HUDEP-2 (cell line): ENCODE measurements at regions not wholly inside any gene's neighbourhood (a gene's known extent, or its start where the extent isn't known, plus 50 kb on each side); places are given as distances from the start of the nearest gene placed in this dataset.
"Not testable (repeated sequence)": the region's sequence is repeated elsewhere in the genome, so short reads cannot be mapped to it uniquely, and the experiment has no call there.

ENCODE experiments used
- DNase-seq, 76 experiments: peaks; one replicate each; lab custom pipeline; 2025; ENCODE audit not compliant: unreplicated experiment in 76 of 76; lab: John Stamatoyannopoulos, UW

DNA sequence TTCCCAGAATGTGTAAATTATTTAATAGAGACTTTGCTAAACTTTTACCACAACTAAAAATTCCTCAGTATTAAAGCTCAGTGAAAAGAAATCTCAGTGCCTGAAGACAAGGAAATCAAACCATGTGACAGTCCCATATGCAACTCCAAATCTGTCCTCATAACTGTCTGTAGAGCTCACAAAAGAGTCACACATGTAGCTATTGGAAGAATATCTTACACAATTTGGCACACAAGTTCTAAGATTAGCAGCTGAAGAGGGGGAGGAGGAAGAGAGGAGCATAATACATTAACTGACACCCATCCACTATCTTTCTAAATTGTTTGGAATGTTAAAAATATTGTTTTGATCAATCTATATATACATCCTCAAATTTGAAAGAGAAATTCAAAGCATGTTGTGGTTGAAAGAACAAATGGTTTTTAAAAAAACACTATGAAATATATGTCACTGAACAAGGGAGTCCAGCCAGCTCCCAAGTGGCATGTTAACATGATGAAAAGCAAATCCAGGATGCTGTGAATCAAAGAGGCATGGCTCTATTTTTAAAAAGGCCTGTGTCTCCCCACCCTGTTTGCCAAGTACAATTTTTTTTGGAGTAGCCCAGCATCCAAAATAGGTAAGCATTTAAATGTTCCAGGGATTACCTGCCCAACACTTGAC lies 126.3 kb upstream of the NANOGP8 start:
- no peak for DNase-seq

DNA sequence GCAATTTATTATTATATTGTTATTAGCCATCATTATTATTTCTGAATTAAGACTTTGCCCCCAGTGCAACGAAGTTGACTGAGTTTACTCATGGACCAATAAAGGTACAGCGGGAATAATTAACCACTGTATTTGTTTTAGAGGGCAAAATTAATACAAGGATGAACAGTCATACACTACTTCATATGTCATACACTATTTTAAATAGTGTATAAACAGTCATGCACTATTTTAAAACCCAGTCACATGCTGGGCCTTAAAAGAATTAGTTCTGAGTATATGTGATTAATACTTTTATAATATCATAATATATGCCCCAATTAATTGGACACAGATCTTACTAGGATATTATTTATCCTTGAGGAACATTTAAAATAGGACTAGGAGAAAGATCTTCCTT lies 125.3 kb upstream of the NANOGP8 start:
- DNase-seq: no peak

DNA sequence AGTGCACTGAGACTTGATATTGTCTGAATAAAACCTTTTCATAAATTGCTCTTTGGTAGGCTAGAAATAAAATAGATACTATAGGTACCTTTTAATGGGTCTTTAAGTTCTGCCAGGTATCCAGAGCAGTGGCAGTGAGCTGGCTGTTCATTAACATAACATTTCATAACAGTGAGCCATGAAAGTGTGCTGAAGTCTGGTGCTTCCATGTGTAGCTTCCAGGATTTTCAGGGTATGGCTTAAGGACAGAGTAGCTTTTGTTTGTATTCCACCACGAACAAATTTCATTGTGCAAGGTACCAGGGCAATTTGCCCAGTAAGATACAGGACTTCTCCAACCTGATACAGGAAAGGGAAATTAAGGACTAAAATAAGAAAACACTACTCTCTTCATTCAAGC lies 124.7 kb upstream of the NANOGP8 start:
- no peak for DNase-seq

DNA sequence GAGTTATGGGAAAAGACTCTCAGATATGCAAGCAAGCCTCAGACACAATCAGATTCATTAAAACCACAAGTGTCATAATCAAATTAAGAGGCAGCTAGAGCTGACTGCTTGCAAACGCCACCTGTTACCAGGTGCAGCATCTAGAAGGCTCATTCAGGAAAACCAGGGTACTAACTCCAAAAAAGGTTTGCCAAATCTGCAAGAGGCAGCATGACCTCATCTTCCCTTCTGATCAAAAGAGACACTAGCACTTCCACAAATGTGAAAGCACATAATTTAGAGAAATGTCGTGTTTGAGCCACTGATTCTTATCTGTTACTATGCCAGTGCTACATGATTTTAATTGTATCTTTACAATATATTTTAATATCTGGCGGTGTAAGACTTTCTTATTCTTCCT lies 123.3 kb upstream of the NANOGP8 start:
- DNase-seq: no peak

DNA sequence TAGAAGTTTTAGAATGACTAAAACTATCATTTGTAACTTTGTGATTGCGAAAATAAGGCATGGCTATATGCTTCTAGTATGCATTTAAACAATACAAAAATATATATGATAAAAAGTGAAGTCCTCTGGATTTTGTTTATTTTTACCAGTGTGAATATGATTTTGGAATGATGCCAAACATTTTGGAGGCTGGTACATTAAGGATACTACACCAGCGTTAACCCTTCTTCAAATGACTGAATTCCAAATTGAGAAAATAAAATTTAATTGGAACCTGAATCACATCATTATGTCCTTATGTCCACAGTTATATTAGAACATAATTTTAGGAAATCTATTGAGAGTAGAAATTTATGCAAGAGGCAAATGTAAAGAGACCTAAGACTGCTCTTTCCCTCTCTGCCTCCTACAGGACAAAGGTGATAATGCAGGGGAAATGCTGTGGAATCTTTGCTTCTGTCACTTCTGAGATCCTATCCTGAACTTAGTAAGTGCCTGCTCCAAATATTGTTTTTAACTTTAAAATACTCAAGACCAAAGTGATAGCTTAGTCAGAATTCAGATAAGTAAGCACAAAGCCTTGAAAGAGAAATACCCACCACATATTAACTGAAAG lies 121.1 kb upstream of the NANOGP8 start:
- peak in 28 of 76 experiments; percentile 1 to 48 (median 26) for DNase-seq

DNA sequence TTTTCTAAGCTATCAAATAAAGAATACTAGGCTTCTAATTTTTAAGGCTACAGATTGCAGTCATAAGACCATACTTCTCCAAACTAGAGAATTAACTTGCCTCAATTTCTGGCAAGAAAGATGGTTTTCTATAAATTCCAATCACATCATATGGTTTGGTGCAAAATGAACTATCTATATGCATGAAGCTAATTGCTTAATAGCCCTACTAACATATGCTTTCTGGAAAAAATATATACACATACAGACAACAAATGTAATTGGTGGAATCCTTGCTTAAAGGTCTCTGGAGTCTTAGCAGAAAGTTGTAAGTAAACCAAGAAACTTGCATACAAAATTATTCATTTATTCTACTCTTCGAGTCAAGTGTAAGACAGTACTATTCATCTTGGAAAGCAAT lies 113.1 kb upstream of the NANOGP8 start:
- no peak for DNase-seq

DNA sequence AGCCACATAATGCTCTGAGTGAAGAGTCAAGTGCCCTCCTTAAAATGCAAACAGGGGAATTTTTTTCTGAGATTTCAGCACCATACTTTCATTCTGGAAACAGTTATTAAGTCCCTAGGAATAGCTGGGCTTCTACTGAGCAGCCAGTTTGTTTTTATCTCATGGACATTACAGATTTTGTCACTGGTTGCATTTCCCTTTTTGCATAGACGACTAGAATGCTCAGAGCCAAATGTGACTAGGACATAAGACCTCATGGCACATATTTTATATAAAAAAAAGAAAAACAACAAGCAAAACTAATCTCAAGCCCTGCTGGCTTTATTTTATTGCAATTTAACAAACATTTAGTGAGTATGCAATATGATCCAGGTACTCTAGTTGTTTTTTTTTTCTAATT lies 112.7 kb upstream of the NANOGP8 start:
- DNase-seq: no peak

DNA sequence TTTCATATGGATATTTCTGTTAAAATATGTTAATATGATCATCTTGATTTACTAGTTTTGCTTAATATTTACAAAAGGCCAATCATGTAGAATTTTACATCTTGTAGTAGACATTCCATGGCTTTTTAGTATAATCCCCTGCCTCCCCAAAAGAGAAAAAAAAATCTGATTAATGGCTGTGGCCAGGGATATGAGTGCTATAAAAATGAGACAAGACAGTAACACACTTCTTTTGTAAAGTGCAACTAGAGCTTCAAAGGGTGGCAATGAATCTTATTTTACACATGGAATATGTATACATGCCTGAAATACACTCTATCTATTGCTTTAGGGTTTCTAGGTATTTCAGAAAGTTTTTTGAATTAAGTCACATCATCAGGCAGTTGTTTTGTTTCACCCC lies 112.2 kb upstream of the NANOGP8 start:
- DNase-seq: no peak

DNA sequence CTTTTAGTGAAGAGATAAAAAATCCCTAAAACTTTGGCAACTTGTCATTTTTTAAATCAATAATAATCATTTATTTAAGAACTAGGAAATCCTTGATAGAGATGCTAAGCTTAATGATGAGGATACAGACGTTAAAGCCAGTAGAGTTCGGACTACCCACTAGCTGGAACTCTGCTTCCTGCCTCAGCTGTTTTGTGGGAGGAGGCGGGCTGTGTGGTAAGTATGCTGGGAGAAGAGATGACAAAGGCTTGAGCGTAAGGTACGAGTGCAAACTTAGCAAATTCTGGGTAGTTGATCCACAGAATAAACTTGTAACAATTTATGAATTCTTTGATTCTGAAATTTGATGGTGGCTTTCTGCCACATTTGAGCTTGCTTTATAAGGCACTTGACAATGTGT lies 111.2 kb upstream of the NANOGP8 start:
- no peak for DNase-seq

DNA sequence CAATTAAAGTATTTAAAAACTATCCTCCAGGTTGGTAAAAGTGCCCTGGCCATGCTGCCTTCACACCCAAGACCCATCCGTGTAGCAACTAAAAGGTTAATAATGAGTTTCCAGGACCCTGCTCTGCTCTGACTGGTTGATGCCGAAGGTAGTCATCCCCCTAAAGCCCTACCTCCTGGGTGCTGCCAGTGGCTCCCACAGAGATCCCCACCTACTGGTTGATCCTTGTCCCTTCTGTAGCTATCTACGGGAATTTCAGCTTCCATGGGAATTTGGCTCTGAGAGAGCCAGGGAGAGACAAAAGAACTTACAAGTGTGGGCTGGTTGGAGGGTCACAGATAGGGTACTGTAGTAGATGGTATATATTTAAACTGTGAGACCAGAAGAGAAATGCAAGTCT lies 110.6 kb upstream of the NANOGP8 start:
- DNase-seq: no peak

DNA sequence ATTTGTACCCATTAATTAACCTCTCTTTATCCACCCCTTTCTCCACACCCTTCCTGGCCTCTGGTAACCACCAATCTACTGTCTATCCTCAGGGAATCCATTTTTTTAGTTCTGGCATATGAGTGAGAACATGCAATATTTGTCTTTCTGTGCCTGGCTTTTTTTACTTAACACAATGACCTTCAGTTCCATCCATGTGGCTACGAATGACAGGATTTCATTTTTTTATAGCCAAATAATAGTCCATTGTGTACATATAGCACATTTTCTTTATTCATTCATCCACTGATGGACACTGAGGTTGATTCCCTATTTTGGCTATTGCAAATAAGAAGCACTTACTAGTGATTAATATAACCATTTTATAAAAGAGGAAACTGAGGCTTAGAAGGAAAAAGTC lies 109.9 kb upstream of the NANOGP8 start:
- no peak for DNase-seq

DNA sequence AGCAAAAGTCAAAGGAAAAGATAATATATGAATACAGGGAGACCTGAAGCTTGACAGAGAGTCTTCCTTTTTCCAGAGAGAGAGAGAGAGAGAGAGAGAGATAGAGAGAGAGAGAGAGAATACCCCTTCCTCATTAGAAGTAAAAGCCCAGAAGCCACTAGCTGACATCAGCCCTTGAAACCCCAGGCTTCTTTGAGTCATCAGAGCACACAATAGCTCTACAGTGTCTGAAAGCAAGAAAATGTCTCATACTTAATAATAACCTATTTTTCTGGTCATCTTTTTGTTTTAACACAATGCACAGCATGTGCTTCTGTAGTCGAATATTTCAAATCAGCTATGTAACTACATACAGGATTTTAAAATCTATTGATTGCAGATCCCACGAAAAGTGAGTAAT lies 109.2 kb upstream of the NANOGP8 start:
- DNase-seq: no peak

DNA sequence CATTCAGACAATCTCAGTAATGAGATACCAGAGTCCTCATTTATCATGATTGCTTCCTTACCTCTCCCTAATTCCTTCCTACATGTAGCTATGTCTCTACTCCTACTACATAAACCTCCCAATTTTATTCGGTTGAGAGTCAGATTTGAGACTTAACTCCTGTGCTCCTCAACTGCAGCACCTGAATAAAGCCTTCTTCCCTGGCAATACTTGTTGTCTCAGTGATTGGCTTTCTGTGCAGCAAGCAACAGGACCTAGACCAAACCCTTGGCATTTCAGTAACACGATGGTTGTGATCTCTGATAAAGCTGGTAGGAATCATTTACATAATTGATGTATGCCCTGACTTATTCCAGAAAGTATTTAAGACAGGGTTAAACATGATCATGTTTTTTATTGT lies 106.7 kb upstream of the NANOGP8 start:
- DNase-seq: no peak

DNA sequence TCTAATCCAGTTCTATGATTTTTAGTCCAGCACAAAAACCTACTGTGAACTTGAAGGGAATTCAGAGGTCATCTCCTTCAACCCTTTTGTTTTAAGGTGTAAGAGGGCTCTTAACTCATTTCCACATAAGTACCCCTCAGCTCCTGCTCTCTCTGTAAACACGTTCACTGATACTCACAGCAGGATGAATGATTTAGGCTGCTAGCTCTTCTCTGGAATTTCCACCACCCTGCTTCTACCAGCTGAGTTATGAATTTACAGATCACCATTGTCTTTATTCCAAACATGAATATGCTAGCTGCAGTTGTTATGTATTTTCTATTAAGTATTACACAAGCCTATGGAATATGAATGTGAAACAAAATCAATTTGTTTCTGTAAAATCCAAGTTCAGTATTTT lies 101.3 kb upstream of the NANOGP8 start:
- DNase-seq: no peak

DNA sequence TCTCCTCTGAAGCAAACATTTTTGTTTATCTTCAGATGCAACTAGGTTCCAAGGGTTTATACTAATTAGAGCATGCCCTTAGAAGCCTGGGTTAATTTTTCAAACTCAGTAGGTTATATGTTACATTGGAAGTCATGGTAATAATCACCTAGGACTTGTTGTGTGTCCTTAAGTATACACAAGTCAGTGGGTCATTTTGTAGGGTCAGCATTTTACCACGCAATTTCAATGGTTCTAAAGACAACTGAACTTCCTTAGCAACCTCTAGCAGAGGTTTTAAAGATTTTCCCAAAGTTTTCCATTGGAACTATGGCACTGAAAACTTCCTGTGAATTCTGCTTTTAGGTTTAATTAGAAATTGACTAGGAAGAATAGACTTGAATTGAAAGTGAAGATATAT lies 99.6 kb upstream of the NANOGP8 start:
- no peak for DNase-seq

DNA sequence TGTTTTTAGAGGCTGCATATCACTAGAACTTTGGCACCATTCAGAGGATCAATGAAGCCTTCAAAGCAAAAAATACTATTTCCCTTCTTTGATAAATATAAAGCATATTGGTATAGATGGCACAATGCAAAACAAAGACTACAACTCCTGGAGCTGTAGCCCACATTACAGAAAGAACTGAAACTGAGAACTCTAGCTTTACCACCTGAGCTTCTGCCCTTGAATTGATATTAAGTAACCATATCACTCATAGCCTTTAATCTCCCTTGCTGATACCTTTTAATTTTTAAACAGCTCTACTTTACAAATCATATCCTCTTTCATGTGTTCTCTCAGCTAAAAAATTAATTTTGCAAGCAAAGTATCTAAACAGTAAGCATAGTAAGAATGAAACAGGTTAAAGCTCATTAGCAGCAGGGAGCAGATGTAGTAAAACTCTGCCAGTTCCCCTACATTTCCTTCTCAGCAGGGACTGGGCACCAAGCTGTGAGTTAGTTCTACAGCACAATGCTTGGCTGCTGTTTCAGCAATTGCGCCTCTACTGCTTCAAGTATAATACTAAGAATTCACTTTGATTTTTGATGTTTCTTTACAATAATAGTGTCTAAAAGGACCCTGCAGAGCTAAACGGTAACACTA lies 97.9 kb upstream of the NANOGP8 start:
- DNase-seq: no peak

DNA sequence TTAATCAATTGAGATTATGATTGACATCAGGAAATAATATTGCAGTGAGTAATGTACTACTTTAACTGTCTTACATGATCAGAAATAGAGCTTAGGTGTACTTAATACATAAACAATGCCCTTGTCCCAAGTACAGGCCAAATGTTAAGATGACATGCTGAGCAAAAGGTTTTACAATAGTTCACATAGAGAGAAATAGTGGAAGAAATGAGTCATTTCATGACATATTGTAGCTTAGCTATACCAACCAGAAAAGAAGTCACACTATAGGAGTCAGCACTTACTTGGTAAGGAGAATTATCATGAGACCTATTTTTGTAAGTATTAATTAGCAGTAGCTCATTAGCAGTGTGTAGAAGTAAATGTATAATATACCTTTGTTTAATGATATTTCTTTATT lies 96.4 kb upstream of the NANOGP8 start:
- no peak for DNase-seq

DNA sequence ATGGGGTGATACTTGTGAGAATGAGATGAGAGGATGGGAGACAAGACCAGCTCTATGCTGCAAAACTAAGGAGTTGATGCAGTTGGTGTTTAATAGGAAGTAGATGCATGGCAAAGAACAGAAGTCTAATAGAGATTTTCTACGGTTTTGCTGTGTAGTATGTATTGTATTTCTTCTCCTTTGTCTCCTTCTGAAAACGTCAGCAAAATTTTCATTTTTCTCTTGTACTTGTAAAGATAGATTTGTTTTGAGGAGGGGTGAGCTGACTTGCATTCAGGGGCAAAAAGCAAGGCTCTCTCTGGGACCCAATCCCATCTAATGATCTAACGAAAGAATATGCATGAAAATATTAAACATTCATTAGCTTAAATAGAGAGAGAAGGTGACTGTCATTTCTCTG lies 94.6 kb upstream of the NANOGP8 start:
- DNase-seq: no peak

DNA sequence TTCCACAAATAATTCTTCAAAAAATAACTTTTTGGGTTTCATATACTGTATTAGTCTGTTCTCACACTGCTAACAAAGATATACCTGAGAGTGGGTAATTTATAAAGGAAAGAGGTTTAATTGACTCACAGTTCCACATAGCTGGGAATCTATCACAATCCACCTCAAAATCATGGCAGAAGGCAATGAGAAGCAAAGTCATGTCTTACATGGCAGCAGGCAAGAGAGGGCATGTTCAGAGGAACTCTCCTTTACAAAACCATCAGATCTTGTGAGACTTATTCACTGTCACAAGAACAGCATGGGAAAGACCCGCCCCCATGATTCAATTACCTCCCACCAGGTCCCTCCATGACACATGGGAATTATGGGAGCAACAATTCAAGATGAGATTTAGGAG lies 93.1 kb upstream of the NANOGP8 start:
- DNase-seq: not testable (repeated sequence)

DNA sequence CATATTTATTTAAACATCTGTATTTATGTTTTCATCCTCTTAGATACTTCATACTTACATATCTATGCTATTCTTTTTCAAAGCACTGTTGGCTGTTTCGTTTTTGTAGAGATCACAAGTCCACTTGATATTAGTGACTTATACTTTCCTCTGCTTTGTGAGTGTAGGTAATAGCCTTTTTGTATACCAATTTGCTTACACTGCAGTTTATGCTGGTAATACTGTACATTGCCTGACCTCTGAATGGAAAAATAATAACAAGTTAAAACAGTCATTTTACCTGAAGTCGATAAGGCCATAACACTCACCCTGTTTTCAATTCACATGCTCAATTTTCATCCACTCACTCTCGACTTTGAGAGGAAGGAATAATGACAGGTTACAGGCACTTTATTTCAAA lies 89.9 kb upstream of the NANOGP8 start:
- DNase-seq: no peak

DNA sequence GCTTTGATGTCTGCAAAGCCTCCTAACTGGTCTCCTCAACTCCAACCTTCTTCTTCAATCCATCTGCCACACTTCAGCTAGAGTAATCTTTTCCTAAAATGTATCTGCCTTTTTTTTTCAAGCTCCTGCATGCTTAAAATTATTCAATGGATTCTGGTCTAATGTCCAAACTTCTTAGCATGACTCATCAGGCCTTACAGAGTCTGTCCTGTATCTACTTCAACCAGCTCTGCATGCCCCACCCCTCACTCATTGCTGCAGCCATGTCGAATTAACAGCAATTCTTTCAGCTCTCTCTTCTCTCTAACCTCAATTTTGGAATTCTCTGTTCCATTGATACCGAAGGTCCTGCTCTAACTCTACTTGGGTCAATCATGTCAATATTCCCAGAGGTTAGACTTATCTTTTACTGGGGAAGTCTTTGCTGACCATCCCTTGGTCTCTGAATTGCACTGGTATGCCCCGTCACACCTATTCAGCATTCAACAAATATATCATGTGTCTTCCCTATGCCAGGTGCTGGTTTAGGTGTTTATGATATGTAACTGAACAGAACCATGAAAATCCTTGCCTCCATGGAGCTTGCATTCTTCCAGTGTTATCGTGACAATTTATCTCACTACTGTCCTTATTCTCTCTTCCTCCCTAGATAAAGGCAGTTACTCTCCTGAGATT lies 88.5 kb upstream of the NANOGP8 start:
- DNase-seq: peak in 35 of 76 experiments; percentile 1 to 60 (median 15)

DNA sequence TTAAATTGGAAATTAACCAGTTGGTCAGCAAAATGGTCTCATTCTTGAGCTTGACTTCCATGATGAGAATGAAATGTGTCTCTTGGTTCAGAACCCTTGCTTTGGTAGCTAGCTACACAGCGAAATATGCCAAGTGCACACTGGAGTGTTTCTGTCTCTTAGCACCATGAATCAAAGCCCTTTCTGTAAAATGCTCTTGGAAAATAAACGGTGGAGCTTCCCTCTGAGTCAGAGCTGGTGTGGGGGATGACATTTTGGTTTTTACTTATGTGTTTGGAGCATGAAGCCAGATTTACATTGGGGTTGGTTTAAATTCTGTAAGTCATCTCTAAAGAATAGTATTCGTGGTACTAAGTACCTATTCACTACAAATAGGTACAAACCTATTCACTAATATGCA lies 85.1 kb upstream of the NANOGP8 start:
- no peak for DNase-seq
